ENCODE measurements at regions not wholly inside any gene's neighbourhood (a gene's known extent, or its start where the extent isn't known, plus 50 kb on each side); places are given as distances from the start of the nearest gene placed in this dataset.

GRCh38 chr5:93303291-93303691 is 277.7 kb downstream of the NR2F1-AS1 start:
- SMC1A ChIA-PET (ENCODE audit: uncharacterized antibody, unreplicated experiment) = no interaction called here
- H2AFZ ChIP-seq (ENCODE audit: control insufficient read depth, low read depth, low read length) = no peak overlapping the region

More at GRCh38 chr5:93303291-93303691, 277.7 kb downstream of the NR2F1-AS1 start:
- RAD21 ChIA-PET (ENCODE audit: unreplicated experiment) = no interaction called here
- CTCF ChIA-PET = no interaction called here
- no peaks in the 10 kb centered on the region for H3K36me3 ChIP-seq (ENCODE audit: control insufficient read depth in 2 of 2, insufficient read depth in 2 of 2, low read length in 1 of 2)
- no peak overlapping the region for H3K4me3 ChIP-seq
- no peaks in the 10 kb centered on the region for H3K79me2 ChIP-seq (ENCODE audit: control insufficient read depth, insufficient read depth, low read length)
- H3K4me2 ChIP-seq (ENCODE audit: control insufficient read depth, insufficient read depth) = no peak overlapping the region
- no peak for FAIRE-seq
- DNase-seq (ENCODE audit: low read depth, low spot score) = no peak
- in situ Hi-C loops (cut with MboI) = no loop called here
- no peak for ATAC-seq
- POLR2A ChIA-PET = no interaction called here
- H3K9ac ChIP-seq (ENCODE audit: control insufficient read depth, insufficient read depth, low read length) = no peak overlapping the region
- TF ChIP-seq E4F1 (IDR thresholded peaks at IDR 0.05; ENCODE audit: borderline replicate concordance, partially characterized antibody) = no peak
- no peak for TF ChIP-seq PAX8 (IDR thresholded peaks at IDR 0.05)
- no peak for TF ChIP-seq FOS (IDR thresholded peaks at IDR 0.05; ENCODE audit: borderline replicate concordance, extremely low read depth, insufficient read length)
- TF ChIP-seq HSF1 (IDR thresholded peaks at IDR 0.05; ENCODE audit: low read depth, low read length) = no peak
- TF ChIP-seq ATF3 (IDR thresholded peaks at IDR 0.05; ENCODE audit: borderline replicate concordance, extremely low read depth, low read depth, low read length) = no peak
- no peak for TF ChIP-seq ZBTB40 (IDR thresholded peaks at IDR 0.05; ENCODE audit: borderline replicate concordance)
- no peaks in the 10 kb centered on the region for H3K27me3 ChIP-seq (replicated peaks in 1 of 2; ENCODE audit: control insufficient read depth in 2 of 2, insufficient read depth in 2 of 2, low read length in 1 of 2)
- no peaks in the 10 kb centered on the region for H3K9me3 ChIP-seq (replicated peaks; ENCODE audit: control insufficient read depth, insufficient read depth, low read length)
- WGBS (ENCODE audit: insufficient coverage, insufficient replicate concordance, low lambda C conversion rate, missing lambda C conversion rate) = 38% methylated on average over 4 of the region's 4 CpGs
- H4K20me1 ChIP-seq (ENCODE audit: control insufficient read depth, insufficient read depth) = no peaks in the 10 kb centered on the region
- no TSS peak for BruUV-seq (replicated peaks)
- H3K4me1 ChIP-seq (ENCODE audit: control insufficient read depth, insufficient read depth, low read length) = no peaks in the 10 kb centered on the region
- H3K27ac ChIP-seq (ENCODE audit: control insufficient read depth, insufficient read depth) = no peak overlapping the region
- intact Hi-C loops (cut with micrococcal nuclease; ENCODE audit: unreplicated experiment) = no loop called here

All from GM12878 (cell line).